ENCODE measurements at regions not wholly inside any gene's neighbourhood (a gene's known extent, or its start where the extent isn't known, plus 50 kb on each side); places are given as distances from the start of the nearest gene placed in this dataset.

DNA sequence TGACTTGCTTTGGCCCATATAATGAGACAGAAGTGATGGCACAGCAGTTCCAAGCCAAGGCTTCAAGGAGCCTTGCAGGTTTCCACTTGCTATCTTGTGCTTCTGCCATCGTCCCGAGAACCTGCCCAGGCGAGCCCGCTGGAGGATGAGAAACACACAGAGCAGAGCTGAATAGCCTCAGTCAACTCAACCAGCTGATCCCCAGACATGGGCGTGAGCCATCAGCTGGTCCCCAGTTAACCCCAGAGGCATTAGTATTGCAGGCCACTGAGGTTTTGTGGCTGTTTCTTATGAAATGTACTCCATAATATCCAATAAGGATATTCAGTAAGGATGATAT is 57.7 kb upstream of the GPCPD1 start:
- 74% methylated on average over 5 of the region's 5 CpGs for WGBS (ENCODE audit: low lambda C conversion rate)
- DNase-seq = no peak
- no peaks in the 10 kb centered on the region for H4K20me1 ChIP-seq (ENCODE audit: insufficient read depth)
- no peaks in the 10 kb centered on the region for H3F3A ChIP-seq (replicated peaks; ENCODE audit: insufficient read depth)
- no peak overlapping the region for H3K27ac ChIP-seq (ENCODE audit: low read depth in 2 of 2, low read length in 1 of 2)
- H3K9me2 ChIP-seq = no peaks in the 10 kb centered on the region
- ChIA-PET CTCF (no interaction called here), POLR2A (no interaction called here)
- H3K79me2 ChIP-seq (ENCODE audit: insufficient read depth) = no peaks in the 10 kb centered on the region
- no peaks in the 10 kb centered on the region; the same call in 1 of the 2 replicates for H3K27me3 ChIP-seq (ENCODE audit: insufficient read depth)
- H3K4me3 ChIP-seq (ENCODE audit: low read depth in 2 of 2, low read length in 1 of 2) = no peak overlapping the region
- TF ChIP-seq RFX5 (IDR thresholded peaks at IDR 0.05; ENCODE audit: low read length) (no peak), RAD21 (IDR thresholded peaks at IDR 0.05; ENCODE audit: low read length) (no peak), GATA2 (CRISPR knock-in tag; IDR thresholded peaks at IDR 0.05) (no peak), FOXJ3 (CRISPR knock-in tag; IDR thresholded peaks at IDR 0.05) (no peak), EZH2phosphoT487 (IDR thresholded peaks at IDR 0.05; ENCODE audit: borderline replicate concordance, low read depth) (no peak), POLR2AphosphoS5 (IDR thresholded peaks at IDR 0.05; ENCODE audit: low read depth, low read length) (no peak), NFIC (IDR thresholded peaks at IDR 0.05; ENCODE audit: borderline replicate concordance) (no peak), TEAD4 (IDR thresholded peaks at IDR 0.05; ENCODE audit: borderline replicate concordance, insufficient read depth) (no peak), TAF1 (IDR thresholded peaks at IDR 0.05; ENCODE audit: borderline replicate concordance, low read depth, low read length) (no peak), JUND (IDR thresholded peaks at IDR 0.05) (no peak)
- TF ChIP-seq, protein P1, sequence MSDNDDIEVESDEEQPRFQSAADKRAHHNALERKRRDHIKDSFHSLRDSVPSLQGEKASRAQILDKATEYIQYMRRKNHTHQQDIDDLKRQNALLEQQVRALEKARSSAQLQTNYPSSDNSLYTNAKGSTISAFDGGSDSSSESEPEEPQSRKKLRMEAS (IDR thresholded peaks at IDR 0.05; ENCODE audit: low read depth) = no peak
- TF ChIP-seq, protein P2, sequence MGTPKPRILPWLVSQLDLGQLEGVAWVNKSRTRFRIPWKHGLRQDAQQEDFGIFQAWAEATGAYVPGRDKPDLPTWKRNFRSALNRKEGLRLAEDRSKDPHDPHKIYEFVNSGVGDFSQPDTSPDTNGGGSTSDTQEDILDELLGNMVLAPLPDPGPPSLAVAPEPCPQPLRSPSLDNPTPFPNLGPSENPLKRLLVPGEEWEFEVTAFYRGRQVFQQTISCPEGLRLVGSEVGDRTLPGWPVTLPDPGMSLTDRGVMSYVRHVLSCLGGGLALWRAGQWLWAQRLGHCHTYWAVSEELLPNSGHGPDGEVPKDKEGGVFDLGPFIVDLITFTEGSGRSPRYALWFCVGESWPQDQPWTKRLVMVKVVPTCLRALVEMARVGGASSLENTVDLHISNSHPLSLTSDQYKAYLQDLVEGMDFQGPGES (IDR thresholded peaks at IDR 0.05; ENCODE audit: low read depth, low read length) = no peak
- TF ChIP-seq, protein P3, sequence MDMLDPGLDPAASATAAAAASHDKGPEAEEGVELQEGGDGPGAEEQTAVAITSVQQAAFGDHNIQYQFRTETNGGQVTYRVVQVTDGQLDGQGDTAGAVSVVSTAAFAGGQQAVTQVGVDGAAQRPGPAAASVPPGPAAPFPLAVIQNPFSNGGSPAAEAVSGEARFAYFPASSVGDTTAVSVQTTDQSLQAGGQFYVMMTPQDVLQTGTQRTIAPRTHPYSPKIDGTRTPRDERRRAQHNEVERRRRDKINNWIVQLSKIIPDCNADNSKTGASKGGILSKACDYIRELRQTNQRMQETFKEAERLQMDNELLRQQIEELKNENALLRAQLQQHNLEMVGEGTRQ (IDR thresholded peaks at IDR 0.05; ENCODE audit: borderline replicate concordance, low read depth, low read length) = no peak
- TF ChIP-seq, protein P4, sequence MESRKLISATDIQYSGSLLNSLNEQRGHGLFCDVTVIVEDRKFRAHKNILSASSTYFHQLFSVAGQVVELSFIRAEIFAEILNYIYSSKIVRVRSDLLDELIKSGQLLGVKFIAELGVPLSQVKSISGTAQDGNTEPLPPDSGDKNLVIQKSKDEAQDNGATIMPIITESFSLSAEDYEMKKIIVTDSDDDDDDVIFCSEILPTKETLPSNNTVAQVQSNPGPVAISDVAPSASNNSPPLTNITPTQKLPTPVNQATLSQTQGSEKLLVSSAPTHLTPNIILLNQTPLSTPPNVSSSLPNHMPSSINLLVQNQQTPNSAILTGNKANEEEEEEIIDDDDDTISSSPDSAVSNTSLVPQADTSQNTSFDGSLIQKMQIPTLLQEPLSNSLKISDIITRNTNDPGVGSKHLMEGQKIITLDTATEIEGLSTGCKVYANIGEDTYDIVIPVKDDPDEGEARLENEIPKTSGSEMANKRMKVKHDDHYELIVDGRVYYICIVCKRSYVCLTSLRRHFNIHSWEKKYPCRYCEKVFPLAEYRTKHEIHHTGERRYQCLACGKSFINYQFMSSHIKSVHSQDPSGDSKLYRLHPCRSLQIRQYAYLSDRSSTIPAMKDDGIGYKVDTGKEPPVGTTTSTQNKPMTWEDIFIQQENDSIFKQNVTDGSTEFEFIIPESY (IDR thresholded peaks at IDR 0.05; ENCODE audit: borderline replicate concordance, low read depth) = no peak
- TF ChIP-seq, protein P5, sequence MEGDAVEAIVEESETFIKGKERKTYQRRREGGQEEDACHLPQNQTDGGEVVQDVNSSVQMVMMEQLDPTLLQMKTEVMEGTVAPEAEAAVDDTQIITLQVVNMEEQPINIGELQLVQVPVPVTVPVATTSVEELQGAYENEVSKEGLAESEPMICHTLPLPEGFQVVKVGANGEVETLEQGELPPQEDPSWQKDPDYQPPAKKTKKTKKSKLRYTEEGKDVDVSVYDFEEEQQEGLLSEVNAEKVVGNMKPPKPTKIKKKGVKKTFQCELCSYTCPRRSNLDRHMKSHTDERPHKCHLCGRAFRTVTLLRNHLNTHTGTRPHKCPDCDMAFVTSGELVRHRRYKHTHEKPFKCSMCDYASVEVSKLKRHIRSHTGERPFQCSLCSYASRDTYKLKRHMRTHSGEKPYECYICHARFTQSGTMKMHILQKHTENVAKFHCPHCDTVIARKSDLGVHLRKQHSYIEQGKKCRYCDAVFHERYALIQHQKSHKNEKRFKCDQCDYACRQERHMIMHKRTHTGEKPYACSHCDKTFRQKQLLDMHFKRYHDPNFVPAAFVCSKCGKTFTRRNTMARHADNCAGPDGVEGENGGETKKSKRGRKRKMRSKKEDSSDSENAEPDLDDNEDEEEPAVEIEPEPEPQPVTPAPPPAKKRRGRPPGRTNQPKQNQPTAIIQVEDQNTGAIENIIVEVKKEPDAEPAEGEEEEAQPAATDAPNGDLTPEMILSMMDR (IDR thresholded peaks at IDR 0.05) = no peak
- H3K9ac ChIP-seq = no peak overlapping the region
- no peak overlapping the region for H2AFZ ChIP-seq (ENCODE audit: low read depth)
- no peaks in the 10 kb centered on the region for H3K4me1 ChIP-seq (ENCODE audit: control insufficient read depth in 1 of 2, insufficient read depth in 2 of 2, low read depth in 1 of 2, low read length in 1 of 2)
- H3K4me2 ChIP-seq = no peak overlapping the region
- H3K9me3 ChIP-seq = no peaks in the 10 kb centered on the region
- H3K36me3 ChIP-seq (replicated peaks in 1 of 2; ENCODE audit: control insufficient read depth in 1 of 2, insufficient read depth in 2 of 2, low read length in 1 of 2) = no peaks in the 10 kb centered on the region

Data from SK-N-SH (cell line).